ENCODE measurements at regions not wholly inside any gene's neighbourhood (a gene's known extent, or its start where the extent isn't known, plus 50 kb on each side); places are given as distances from the start of the nearest gene placed in this dataset.

DNA sequence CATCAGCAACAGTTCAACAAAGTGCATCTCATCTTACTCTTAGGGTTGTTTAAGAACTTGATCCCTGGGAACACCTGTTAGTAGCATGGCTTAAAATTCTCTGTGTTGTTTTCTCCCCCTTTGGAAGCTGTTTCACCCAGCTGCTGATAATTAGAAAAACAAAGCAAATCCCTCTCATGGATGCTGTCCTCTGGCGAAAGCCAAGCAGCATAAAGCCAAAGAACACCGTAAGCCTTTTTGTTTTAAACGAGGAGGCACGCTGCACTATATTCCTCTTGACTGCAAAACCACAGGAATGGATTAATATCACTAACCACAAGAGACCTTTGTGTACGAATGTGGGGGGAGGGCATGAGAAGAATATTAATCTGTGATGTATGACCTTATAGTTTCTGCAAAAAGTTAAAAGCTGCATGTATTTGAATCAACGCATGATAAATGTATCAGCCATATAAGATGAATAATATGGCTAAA is 923.2 kb downstream of the LTN1 start:
- H3K79me2 ChIP-seq (ENCODE audit: insufficient read depth, low read length): no peaks in the 10 kb centered on the region
- H3K4me3 ChIP-seq (replicated peaks in 1 of 3; ENCODE audit: low read depth in 2 of 3, low read length in 3 of 3): no peak overlapping the region
- H3K9ac ChIP-seq (ENCODE audit: insufficient read depth, low read length, poor library complexity, severe bottlenecking): no peak overlapping the region
- H3K27ac ChIP-seq (ENCODE audit: low read depth in 1 of 2, low read length in 2 of 2): no peak overlapping the region
- H3K4me2 ChIP-seq (replicated peaks; ENCODE audit: extremely low read depth, low read length, poor library complexity, severe bottlenecking): no peak overlapping the region
- H4K20me1 ChIP-seq (ENCODE audit: insufficient read depth, low read length): no peaks in the 10 kb centered on the region
- no peak overlapping the region for H2AFZ ChIP-seq (ENCODE audit: insufficient read depth, low read depth, low read length, poor library complexity, severe bottlenecking)
- WGBS (ENCODE audit: insufficient coverage): no CpG with 5 or more reads among the region's 6 CpGs
- H3K4me1 Mint-ChIP-seq: no peaks in the 10 kb centered on the region
- no peak overlapping the region for H3K4me3 Mint-ChIP-seq
- DNase-seq: no peak
- H3K9me3 ChIP-seq (replicated peaks in 1 of 2; ENCODE audit: control insufficient read depth in 1 of 2, insufficient read depth in 1 of 2, low read length in 2 of 2): peaks cover 4 to 9% of the 10 kb centered on the region in 2 donors
- H3K27ac Mint-ChIP-seq: no peak overlapping the region
- no peaks in the 10 kb centered on the region for H3K36me3 Mint-ChIP-seq
- no peaks in the 10 kb centered on the region for H3K36me3 ChIP-seq (replicated peaks in 1 of 2; ENCODE audit: control insufficient read depth in 1 of 2, insufficient read depth in 2 of 2, low read length in 2 of 2)
- intact Hi-C loops (cut with micrococcal nuclease): no loop called here
- peaks cover 5 to 11% (median 8%) of the 10 kb centered on the region in 7 donors for H3K9me3 Mint-ChIP-seq
- peaks cover 0 to 4% (median 2%) of the 10 kb centered on the region in 3 donors for H3K27me3 Mint-ChIP-seq (ENCODE audit: low read depth in 3 of 3)
- TF ChIP-seq, protein P1, sequence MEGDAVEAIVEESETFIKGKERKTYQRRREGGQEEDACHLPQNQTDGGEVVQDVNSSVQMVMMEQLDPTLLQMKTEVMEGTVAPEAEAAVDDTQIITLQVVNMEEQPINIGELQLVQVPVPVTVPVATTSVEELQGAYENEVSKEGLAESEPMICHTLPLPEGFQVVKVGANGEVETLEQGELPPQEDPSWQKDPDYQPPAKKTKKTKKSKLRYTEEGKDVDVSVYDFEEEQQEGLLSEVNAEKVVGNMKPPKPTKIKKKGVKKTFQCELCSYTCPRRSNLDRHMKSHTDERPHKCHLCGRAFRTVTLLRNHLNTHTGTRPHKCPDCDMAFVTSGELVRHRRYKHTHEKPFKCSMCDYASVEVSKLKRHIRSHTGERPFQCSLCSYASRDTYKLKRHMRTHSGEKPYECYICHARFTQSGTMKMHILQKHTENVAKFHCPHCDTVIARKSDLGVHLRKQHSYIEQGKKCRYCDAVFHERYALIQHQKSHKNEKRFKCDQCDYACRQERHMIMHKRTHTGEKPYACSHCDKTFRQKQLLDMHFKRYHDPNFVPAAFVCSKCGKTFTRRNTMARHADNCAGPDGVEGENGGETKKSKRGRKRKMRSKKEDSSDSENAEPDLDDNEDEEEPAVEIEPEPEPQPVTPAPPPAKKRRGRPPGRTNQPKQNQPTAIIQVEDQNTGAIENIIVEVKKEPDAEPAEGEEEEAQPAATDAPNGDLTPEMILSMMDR (IDR thresholded peaks at IDR 0.05): no peak
- H3K27me3 ChIP-seq (ENCODE audit: control insufficient read depth in 2 of 2, insufficient read depth in 2 of 2, low read length in 2 of 2): no peaks in the 10 kb centered on the region
- H3K4me1 ChIP-seq (ENCODE audit: control insufficient read depth in 1 of 2, insufficient read depth in 2 of 2, low read length in 2 of 2): no peaks in the 10 kb centered on the region

DNA sequence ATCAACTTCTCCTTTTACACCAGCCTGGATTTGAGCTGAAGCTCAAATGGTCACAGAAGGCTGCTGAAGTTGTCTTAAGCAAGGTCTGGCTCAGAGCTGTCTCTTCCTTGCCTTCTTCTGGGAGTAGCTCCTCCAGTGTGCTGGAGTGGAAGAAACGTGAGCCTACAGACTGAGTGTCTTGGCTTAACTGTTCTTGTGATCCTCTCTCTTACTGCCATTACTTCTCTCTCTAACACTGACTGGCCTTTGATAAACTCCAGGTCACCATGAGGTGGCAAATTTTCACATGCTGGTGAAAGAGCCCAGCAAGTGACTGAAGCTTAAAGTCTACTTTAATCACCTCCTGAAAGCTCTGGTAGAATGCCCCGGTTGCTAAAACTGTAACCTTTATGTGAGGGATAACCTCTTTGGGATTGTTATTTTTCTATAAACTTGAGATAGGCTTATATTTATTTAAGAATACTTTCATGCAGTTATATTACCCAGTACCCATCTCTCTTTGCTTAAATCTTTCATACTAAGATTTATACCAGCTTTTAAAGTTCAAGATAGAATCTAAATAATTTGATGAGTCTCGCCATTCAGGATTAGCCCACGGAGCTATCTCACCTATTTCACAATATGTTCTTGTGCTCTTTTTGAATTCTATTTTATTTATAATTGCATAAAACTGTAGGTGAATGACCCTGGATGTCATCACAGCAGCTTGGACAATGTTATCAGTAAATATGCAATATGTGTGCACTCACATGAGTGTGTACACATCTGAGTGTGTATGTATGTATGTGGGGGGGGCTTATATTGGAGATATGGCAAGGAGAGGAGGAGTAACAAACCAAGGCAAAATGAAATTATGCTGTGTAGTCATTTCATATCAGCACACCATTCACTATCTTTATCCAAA is 924.0 kb downstream of the LTN1 start:
- Histone ChIP-seq H3K4me3 (replicated peaks in 1 of 3; ENCODE audit: low read depth in 2 of 3, low read length in 3 of 3) (no peak overlapping the region), H3K4me1 (ENCODE audit: control insufficient read depth in 1 of 2, insufficient read depth in 2 of 2, low read length in 2 of 2) (no peaks in the 10 kb centered on the region), H2AFZ (ENCODE audit: insufficient read depth, low read depth, low read length, poor library complexity, severe bottlenecking) (no peak overlapping the region), H3K27me3 (ENCODE audit: control insufficient read depth in 2 of 2, insufficient read depth in 2 of 2, low read length in 2 of 2) (no peaks in the 10 kb centered on the region), H4K20me1 (ENCODE audit: insufficient read depth, low read length) (no peaks in the 10 kb centered on the region), H3K4me2 (replicated peaks; ENCODE audit: extremely low read depth, low read length, poor library complexity, severe bottlenecking) (no peak overlapping the region), H3K27ac (ENCODE audit: low read depth in 1 of 2, low read length in 2 of 2) (no peak overlapping the region), H3K9ac (ENCODE audit: insufficient read depth, low read length, poor library complexity, severe bottlenecking) (no peak overlapping the region), H3K9me3 (replicated peaks in 1 of 2; ENCODE audit: control insufficient read depth in 1 of 2, insufficient read depth in 1 of 2, low read length in 2 of 2) (peaks cover 4 to 9% of the 10 kb centered on the region in 2 donors), H3K36me3 (replicated peaks in 1 of 2; ENCODE audit: control insufficient read depth in 1 of 2, insufficient read depth in 2 of 2, low read length in 2 of 2) (no peaks in the 10 kb centered on the region), H3K79me2 (ENCODE audit: insufficient read depth, low read length) (no peaks in the 10 kb centered on the region)
- intact Hi-C loops (cut with micrococcal nuclease): no loop called here
- no peak for DNase-seq
- Mint-ChIP-seq H3K36me3 (no peaks in the 10 kb centered on the region), H3K4me3 (no peak overlapping the region), H3K27ac (no peak overlapping the region), H3K4me1 (no peaks in the 10 kb centered on the region), H3K27me3 (ENCODE audit: low read depth in 3 of 3) (peaks cover 0 to 4% (median 2%) of the 10 kb centered on the region in 3 donors), H3K9me3 (peaks cover 4 to 11% (median 7%) of the 10 kb centered on the region in 7 donors)
- no CpG with 5 or more reads among the region's 4 CpGs for WGBS (ENCODE audit: insufficient coverage)
- TF ChIP-seq, protein P1 (IDR thresholded peaks at IDR 0.05): no peak
